ENCODE measurements at regions not wholly inside any gene's neighbourhood (a gene's known extent, or its start where the extent isn't known, plus 50 kb on each side); places are given as distances from the start of the nearest gene placed in this dataset.
"Not testable (repeated sequence)": the region's sequence is repeated elsewhere in the genome, so short reads cannot be mapped to it uniquely, and the experiment has no call there.

GRCh38 chr4:89506866-89507491 lies 199.4 kb upstream of the GPRIN3 start:
- no peak for DNase-seq (ENCODE audit: extremely low read depth in 1 of 2, low read depth in 1 of 2)

- no peak for DNase-seq (ENCODE audit: extremely low read depth in 1 of 2, low read depth in 1 of 2)
These were observed 195.0 kb upstream of the GPRIN3 start for GRCh38 chr4:89502581-89502980.

- no peak for DNase-seq (ENCODE audit: extremely low read depth in 1 of 2, low read depth in 1 of 2)
These were observed 190.1 kb upstream of the GPRIN3 start for GRCh38 chr4:89497517-89498308.

- DNase-seq (ENCODE audit: extremely low read depth in 1 of 2, low read depth in 1 of 2): no peak
These were observed 189.3 kb upstream of the GPRIN3 start for GRCh38 chr4:89496851-89497250.

- DNase-seq (ENCODE audit: extremely low read depth in 1 of 2, low read depth in 1 of 2): no peak
These were observed 185.8 kb upstream of the GPRIN3 start for GRCh38 chr4:89493367-89493766.

GRCh38 chr4:89492581-89493071 lies 185.0 kb upstream of the GPRIN3 start:
- DNase-seq (ENCODE audit: extremely low read depth in 1 of 2, low read depth in 1 of 2): no peak

GRCh38 chr4:89491761-89492160 lies 184.2 kb upstream of the GPRIN3 start:
- DNase-seq (ENCODE audit: extremely low read depth in 1 of 2, low read depth in 1 of 2): no peak

DNA sequence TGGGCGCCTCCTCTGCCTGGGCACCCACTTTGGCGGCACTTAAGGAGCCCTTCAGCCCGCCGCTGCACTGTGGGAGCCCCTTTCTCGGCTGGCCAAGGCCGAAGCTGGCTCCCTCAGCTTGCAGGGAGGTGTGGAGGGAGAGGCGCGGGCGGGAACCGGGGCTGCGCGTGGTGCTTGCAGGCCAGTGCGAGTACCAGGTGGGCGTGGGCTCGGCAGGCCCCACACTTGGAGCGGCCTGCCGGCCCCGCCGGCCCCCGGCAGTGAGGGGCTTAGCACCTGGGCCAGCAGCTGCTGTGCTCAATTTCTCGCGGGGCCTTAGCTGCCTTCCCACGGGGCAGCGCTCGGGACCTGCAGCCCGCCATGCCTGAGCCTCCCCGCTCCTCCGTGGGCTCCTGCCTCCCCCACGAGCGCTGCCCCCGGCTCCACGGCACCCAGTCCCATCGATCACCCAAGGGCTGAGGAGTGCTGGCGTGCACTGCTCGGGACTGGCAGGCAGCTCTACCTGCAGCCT lies 182.4 kb upstream of the GPRIN3 start:
- DNase-seq (ENCODE audit: extremely low read depth in 1 of 2, low read depth in 1 of 2): not testable (repeated sequence)

DNA sequence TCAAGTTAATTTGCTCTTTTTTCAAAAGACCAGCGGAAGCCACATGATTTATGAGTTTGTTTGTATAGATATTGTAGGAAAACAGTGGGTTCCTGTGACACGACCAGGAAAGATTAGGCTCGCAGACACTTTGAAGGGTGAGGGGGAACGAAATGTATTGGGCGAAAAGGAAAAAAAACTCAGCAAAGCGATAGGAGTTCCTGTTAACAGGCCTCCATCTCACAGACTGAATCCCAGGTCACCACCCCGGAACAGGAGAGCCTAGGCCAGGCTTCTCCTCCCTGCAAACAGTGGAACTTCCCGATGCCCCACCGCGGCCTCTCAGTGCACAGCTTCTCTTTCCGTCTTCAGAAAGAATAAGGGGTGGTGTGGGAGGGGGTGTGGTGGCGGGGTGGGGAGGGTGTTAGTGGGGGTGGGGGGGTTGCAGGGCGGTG lies 181.8 kb upstream of the GPRIN3 start:
- no peak for DNase-seq (ENCODE audit: extremely low read depth in 1 of 2, low read depth in 1 of 2)

DNA sequence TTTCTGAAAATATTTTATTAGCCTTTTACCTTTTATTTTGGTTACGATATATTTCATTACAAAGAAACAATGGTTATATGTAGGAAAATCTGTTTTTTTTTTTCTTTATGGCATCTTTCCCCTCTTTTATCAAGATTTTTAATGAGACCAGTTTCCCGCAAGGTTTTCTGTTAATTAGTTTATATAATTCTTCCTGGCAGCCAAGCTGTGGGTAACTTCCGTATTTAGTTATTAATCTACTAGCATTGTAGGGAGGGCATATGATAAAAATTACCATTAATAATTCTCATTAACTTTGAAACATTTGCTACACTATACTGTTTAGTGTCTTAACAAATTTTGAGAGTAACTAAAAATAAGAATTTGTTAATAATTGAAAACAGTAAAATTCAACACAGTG lies 181.1 kb upstream of the GPRIN3 start:
- DNase-seq (ENCODE audit: extremely low read depth in 1 of 2, low read depth in 1 of 2): no peak

DNA sequence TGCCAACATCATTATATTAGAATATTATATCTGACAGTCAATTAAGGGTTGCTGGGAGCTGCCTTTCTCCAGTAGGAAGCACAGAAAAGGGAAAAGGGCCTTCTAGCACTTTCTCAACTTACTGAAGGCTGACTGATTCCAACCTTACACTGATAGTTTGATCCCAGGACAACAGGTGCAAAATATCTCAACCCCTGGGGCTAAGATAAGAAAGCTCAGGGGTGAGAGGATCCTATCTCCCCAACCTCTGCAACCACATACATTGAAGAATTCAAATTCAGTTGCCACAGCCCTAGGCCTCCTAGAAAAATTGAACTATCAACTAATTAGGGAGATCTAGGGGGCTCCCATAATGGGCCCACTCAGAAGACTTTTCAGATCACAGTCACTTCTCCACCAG lies 179.1 kb upstream of the GPRIN3 start:
- no peak for DNase-seq (ENCODE audit: extremely low read depth in 1 of 2, low read depth in 1 of 2)

- DNase-seq (ENCODE audit: extremely low read depth in 1 of 2, low read depth in 1 of 2): no peak
These were observed 178.4 kb upstream of the GPRIN3 start for GRCh38 chr4:89486042-89486441.

- DNase-seq (ENCODE audit: extremely low read depth in 1 of 2, low read depth in 1 of 2): no peak
These were observed 176.2 kb upstream of the GPRIN3 start for GRCh38 chr4:89483833-89484232.

DNA sequence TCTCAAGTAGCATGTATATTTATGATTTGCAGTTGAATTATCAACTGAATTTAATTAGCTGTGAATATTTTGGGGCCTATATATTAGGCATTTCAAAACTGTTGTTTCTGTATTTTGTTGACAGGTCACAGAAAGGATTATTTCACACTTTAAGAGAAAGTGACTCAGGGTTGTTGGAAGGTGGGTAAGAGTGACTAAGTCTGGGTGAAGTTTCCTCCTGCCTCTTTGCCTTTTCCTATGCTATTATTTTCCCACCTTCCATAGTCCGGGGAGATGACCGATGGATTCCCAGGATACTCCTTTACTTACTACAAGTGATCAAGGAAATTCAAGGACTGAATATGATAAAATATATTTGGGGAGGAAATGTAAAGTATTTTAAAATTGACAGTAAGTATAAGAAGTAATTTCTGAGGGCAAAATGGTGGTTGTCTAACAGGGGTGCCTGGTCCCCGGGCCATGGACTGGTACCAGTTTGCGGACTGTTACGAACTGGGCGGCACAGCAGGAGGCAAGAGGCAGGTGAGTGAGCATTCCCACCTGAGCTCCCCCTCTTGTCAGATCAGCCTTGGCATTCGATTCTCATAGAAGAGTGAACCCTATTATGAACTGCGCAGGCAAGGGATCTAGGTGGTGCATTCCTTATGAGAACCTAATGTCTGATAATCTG lies 175.5 kb upstream of the GPRIN3 start:
- no peak for DNase-seq (ENCODE audit: extremely low read depth in 1 of 2, low read depth in 1 of 2)

DNA sequence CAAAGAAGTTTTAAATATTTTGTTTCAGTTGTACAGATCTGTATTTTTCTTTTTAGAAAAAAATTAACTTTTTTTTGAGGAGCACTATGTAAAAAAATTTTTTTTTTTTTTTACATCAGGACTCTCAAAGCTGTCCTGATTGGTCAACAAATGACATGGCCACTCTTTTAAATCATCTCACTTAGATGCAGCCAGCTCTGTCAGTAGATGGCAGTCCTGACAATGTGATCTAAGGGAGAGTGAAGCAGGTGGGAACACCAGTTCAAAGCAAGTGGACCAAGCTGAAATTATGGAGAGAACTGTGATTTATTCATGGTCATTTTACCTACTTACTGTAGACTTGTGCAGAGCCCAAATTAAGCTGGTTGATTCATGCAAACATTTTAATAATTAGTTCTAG lies 174.7 kb upstream of the GPRIN3 start:
- DNase-seq (ENCODE audit: extremely low read depth in 1 of 2, low read depth in 1 of 2): no peak

DNA sequence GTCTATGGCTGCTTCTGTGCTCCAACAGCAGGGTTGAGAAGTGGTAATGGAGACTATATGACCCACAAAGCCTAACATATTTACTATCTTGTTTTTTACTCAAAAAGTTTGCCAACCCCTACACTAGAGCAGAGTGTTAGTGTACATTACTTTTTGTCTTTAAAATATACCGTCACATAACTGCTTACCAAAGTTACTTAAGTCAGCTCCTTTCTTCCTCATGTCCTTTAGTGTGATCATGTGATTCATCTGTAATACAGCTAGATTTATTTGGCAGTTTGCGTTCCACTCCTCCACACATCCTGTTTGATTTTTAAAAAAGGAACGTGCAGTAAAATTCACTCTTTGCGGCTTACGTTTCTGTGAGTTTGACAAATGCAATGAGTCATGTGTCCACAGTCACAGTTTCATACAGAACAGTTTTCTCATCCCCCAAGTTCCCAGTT lies 162.4 kb upstream of the GPRIN3 start:
- no peak for DNase-seq (ENCODE audit: extremely low read depth in 1 of 2, low read depth in 1 of 2)

DNA sequence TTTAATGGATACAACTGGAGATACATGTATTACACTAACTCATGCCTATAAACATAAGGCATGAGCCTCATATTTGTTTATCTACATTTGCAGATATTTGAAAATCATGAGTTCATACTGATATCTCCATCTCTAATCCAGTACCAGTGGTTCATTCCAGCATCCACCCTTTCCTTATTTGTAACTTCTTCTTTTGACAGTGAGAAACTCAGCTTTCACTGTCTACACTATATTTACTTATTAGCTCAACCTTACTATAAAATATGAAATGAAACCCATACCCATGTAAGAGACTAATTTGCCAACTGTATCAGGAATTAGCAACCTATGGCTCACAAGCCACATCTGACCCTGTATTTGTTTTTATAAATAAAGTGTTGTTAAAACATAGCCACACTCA lies 161.9 kb upstream of the GPRIN3 start:
- no peak for DNase-seq (ENCODE audit: extremely low read depth in 1 of 2, low read depth in 1 of 2)

DNA sequence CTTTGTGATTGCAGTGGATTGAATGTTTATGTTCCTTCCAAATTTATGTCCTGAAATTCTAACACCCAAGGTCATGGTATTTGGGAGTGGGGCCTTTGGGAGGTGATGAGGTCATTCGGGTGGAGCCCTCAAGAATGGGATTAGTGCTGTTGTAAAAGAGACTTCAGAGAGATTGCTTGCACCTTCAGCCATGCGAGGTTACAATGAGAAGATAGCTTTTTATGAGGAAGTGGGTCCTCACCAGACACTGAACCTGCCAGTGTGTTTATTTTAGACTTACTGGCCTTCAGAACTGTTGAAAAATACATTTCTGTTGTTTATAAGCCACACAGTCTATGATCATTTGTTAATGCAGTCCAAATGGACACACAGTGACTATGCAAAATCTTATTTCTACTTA lies 161.0 kb upstream of the GPRIN3 start:
- no peak for DNase-seq (ENCODE audit: extremely low read depth in 1 of 2, low read depth in 1 of 2)

DNA sequence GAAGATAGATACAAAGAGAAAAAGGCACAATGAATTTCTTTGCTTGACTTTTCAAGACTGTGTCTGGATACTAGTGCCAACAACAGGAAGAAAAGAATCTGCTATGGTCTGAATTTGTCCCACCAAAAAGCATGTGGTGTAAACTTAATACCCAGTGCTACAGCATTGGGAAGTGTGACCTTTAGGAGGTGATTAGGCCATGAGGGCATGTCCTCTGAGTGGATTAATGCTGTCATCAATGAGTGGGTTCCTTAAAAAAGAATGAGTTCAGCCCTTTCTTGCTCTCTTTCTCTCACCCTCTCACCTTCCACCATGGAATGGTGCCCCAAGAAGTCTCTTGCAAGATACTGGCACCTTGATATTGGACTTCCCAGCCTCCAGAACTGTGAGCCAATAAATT lies 155.7 kb upstream of the GPRIN3 start:
- no peak for DNase-seq (ENCODE audit: extremely low read depth in 1 of 2, low read depth in 1 of 2)

DNA sequence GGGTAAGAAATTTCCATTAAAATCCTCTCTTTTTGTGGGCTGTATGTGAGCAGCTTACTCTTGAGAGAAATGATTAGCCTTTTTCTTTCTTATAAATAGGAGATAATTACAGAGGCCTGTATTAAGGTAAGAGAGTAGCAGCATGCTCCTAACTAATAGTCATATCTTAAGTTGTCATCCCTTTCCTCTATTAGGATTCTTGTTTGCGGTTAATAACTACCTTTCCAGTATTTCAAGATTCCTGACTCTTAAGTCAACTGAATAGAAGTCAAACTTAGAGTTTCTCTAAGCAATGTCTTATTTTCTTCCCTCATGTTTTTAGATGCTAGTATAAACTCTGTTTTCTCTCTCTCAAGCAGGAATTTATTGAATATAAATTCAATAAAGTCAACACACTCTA lies 139.9 kb upstream of the GPRIN3 start:
- no peak for DNase-seq (ENCODE audit: extremely low read depth in 1 of 2, low read depth in 1 of 2)

DNA sequence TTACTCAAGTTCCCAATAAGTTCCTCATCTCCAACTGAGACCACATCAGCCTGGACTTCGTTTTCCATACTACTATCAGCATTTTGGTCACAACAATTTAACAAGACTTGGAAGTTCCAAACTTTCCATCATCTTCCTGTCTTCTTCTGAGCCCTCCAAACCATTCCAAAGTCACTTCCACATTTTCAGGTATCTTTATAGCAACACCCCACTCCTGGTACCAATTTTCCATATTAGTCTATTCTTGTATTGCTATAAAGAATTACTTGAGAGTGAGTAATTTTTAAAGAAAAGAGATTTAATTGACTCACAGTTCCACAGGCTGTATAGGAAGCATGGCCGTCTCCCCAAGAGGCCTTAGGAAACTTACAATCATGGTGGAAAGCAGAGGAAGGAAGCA lies 138.6 kb upstream of the GPRIN3 start:
- no peak for DNase-seq (ENCODE audit: extremely low read depth in 1 of 2, low read depth in 1 of 2)

DNA sequence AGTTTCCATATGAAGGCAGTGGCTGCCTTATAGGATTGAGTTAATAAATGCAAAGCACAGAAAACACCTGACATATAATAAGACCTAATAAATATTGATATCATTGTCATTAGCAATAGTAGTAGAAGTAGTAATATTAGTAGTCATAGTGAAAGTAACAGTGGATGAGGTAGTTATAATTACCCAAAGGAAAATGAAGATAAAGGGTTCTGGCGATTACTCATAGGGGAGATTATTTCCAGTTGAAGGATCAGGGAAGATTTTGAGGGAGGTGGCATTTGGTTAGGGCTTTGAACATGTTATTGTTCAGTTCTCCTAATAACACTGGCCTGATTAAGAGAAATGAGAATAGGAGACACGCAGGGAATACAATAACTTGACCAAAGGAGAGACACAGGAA lies 131.9 kb upstream of the GPRIN3 start:
- no peak for DNase-seq (ENCODE audit: extremely low read depth in 1 of 2, low read depth in 1 of 2)
